ENCODE measurements at regions not wholly inside any gene's neighbourhood (a gene's known extent, or its start where the extent isn't known, plus 50 kb on each side); places are given as distances from the start of the nearest gene placed in this dataset.

GRCh38 chr4:67106861-67107460 is 438.3 kb downstream of the CENPC start:
- Histone ChIP-seq H3K27ac (ENCODE audit: extremely low read length, insufficient read depth, low read length) (no peak overlapping the region), H3K9me3 (ENCODE audit: low read length) (no peaks in the 10 kb centered on the region), H4K20me1 (ENCODE audit: insufficient read depth, low read length) (no peaks in the 10 kb centered on the region), H3K4me1 (ENCODE audit: insufficient read depth, low read length) (no peaks in the 10 kb centered on the region), H3K79me2 (ENCODE audit: insufficient read depth, low read length) (no peaks in the 10 kb centered on the region), H3K27me3 (ENCODE audit: control insufficient read depth in 1 of 2, insufficient read depth in 2 of 2, low read length in 2 of 2) (no peaks in the 10 kb centered on the region), H3K9ac (ENCODE audit: insufficient read depth, low read depth, low read length) (no peak overlapping the region), H3K4me3 (replicated peaks in 1 of 3; ENCODE audit: insufficient read depth in 1 of 3, low read depth in 2 of 3, low read length in 3 of 3) (no peak overlapping the region), H2AFZ (ENCODE audit: low read length) (no peak overlapping the region), H3K36me3 (replicated peaks in 1 of 2; ENCODE audit: control insufficient read depth in 1 of 2, insufficient read depth in 2 of 2, low read length in 2 of 2) (no peaks in the 10 kb centered on the region), H3K4me2 (ENCODE audit: low read depth, low read length) (no peak overlapping the region)
- TF ChIP-seq ZBED4 (CRISPR knock-in tag; IDR thresholded peaks at IDR 0.05; ENCODE audit: borderline replicate concordance), result no peak
- TF ChIP-seq ZNF275 (CRISPR knock-in tag; IDR thresholded peaks at IDR 0.05; ENCODE audit: borderline replicate concordance), result no peak
- no peak for TF ChIP-seq ATF7 (IDR thresholded peaks at IDR 0.05)
- TF ChIP-seq ATF7 (CRISPR knock-in tag; IDR thresholded peaks at IDR 0.05), result no peak
- intact Hi-C loops (cut with micrococcal nuclease; ENCODE audit: unreplicated experiment) (no loop called here), in situ Hi-C loops (cut with HindIII; ENCODE audit: extremely low pct_ligation_motif_present, low pct_unique_long_range_greater_than_20kb) (loop anchor here (10.0 kb wide), 1 partner anchor 218 kb away; no protein-coding TSS in a partner anchor)
- ATAC-seq, result peak; percentile 53
- no TSS peak for BruUV-seq (replicated peaks)
- no peak for FAIRE-seq
- no peak for DNase-seq (ENCODE audit: low spot score)
- WGBS (ENCODE audit: low lambda C conversion rate), result 0% methylated on average over 3 of the region's 3 CpGs
- ChIA-PET CTCF (ENCODE audit: low intra/inter-chr PET ratio, low total read pairs) (no interaction called here), POLR2A (no interaction called here)

Measured in HepG2 (cell line).